ENCODE measurements at regions not wholly inside any gene's neighbourhood (a gene's known extent, or its start where the extent isn't known, plus 50 kb on each side); places are given as distances from the start of the nearest gene placed in this dataset.

GRCh38 chr2:187171318-187171717 lies 276.7 kb downstream of the CALCRL start:
- Histone ChIP-seq H3K36me3 (no peaks in the 10 kb centered on the region), H3K9me3 (no peaks in the 10 kb centered on the region), H3K4me1 (no peaks in the 10 kb centered on the region), H3K4me3 (no peak overlapping the region), H3K27me3 (no peaks in the 10 kb centered on the region), H3K27ac (no peak overlapping the region)
- no peak for DNase-seq (ENCODE audit: low spot score in 2 of 2)
- TF ChIP-seq POLR2A (IDR thresholded peaks at IDR 0.05), result no peak
- no peak for TF ChIP-seq EP300 (IDR thresholded peaks at IDR 0.05)
- TF ChIP-seq POLR2AphosphoS5 (IDR thresholded peaks at IDR 0.05), result no peak
- TF ChIP-seq, protein P1, sequence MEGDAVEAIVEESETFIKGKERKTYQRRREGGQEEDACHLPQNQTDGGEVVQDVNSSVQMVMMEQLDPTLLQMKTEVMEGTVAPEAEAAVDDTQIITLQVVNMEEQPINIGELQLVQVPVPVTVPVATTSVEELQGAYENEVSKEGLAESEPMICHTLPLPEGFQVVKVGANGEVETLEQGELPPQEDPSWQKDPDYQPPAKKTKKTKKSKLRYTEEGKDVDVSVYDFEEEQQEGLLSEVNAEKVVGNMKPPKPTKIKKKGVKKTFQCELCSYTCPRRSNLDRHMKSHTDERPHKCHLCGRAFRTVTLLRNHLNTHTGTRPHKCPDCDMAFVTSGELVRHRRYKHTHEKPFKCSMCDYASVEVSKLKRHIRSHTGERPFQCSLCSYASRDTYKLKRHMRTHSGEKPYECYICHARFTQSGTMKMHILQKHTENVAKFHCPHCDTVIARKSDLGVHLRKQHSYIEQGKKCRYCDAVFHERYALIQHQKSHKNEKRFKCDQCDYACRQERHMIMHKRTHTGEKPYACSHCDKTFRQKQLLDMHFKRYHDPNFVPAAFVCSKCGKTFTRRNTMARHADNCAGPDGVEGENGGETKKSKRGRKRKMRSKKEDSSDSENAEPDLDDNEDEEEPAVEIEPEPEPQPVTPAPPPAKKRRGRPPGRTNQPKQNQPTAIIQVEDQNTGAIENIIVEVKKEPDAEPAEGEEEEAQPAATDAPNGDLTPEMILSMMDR (IDR thresholded peaks at IDR 0.05), result no peak
- 49% methylated on average over 3 of the region's 3 CpGs for WGBS

DNA sequence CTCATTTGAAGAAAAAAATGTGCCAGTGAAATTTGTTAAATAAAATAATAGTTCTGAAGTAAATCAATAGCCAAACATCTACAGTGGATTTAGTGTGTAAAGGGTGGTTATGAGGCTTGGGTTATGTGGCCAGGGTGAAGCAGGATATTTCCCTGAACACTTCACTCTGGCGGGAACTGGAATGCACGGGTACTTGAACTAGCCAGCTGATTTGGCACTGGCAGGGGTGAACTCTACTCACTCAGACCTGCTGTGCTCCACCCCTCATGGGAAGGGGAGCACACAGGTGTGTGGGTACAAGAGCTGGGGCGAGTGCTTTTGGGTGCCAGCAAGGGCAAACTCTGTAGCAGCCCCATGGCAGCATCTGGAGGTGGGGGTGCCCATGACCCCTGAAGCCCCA lies 278.2 kb downstream of the CALCRL start:
- 56% methylated on average over 3 of the region's 3 CpGs for WGBS
- Histone ChIP-seq H3K36me3 (no peaks in the 10 kb centered on the region), H3K27me3 (no peaks in the 10 kb centered on the region), H3K9me3 (no peaks in the 10 kb centered on the region), H3K27ac (no peak overlapping the region), H3K4me1 (no peaks in the 10 kb centered on the region), H3K4me3 (no peak overlapping the region)
- TF ChIP-seq POLR2A (IDR thresholded peaks at IDR 0.05) (no peak), POLR2AphosphoS5 (IDR thresholded peaks at IDR 0.05) (no peak), EP300 (IDR thresholded peaks at IDR 0.05) (no peak)
- TF ChIP-seq, protein P1 (IDR thresholded peaks at IDR 0.05), result no peak
- DNase-seq (ENCODE audit: low spot score in 2 of 2), result no peak

- Histone ChIP-seq H3K27me3 (no peaks in the 10 kb centered on the region), H3K4me3 (no peak overlapping the region), H3K4me1 (no peaks in the 10 kb centered on the region), H3K9me3 (no peaks in the 10 kb centered on the region), H3K27ac (no peak overlapping the region), H3K36me3 (no peaks in the 10 kb centered on the region)
- TF ChIP-seq, protein P1 (IDR thresholded peaks at IDR 0.05), result no peak
- TF ChIP-seq POLR2A (IDR thresholded peaks at IDR 0.05) (no peak), EP300 (IDR thresholded peaks at IDR 0.05) (no peak), POLR2AphosphoS5 (IDR thresholded peaks at IDR 0.05) (no peak)
- no peak for DNase-seq (ENCODE audit: low spot score in 2 of 2)
- 34% methylated on average over 4 of the region's 4 CpGs for WGBS
Measured at GRCh38 chr2:187168720-187169713, 279.0 kb downstream of the CALCRL start.

DNA sequence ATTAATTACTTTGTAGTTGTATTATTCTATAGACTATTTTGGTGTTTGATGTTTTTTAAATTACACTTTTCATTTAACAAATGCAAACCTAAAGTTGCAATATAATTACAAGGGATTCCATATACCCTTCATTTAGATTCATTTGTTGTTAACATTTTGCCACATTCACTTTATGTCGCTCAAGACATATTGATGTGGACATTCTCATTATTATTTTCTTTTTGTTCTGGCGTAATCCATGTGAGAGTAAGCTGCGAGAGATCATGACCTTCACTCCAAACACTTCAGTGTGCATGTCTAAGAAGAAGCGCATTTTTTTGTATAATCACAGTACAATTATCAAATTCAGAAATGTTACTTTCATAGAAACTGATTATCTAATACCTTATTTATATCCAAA lies 280.6 kb downstream of the CALCRL start:
- 94% methylated on average over 4 of the region's 4 CpGs for WGBS
- no peak overlapping the region for H3K27ac ChIP-seq
- no peaks in the 10 kb centered on the region for H3K9me3 ChIP-seq
- H3K36me3 ChIP-seq, result no peaks in the 10 kb centered on the region
- H3K4me1 ChIP-seq, result no peaks in the 10 kb centered on the region
- no peaks in the 10 kb centered on the region for H3K27me3 ChIP-seq
- H3K4me3 ChIP-seq, result no peak overlapping the region
- no peak for DNase-seq (ENCODE audit: low spot score in 2 of 2)
- no peak for TF ChIP-seq EP300 (IDR thresholded peaks at IDR 0.05)
- TF ChIP-seq, protein P1 (IDR thresholded peaks at IDR 0.05), result no peak
- no peak for TF ChIP-seq POLR2A (IDR thresholded peaks at IDR 0.05)
- no peak for TF ChIP-seq POLR2AphosphoS5 (IDR thresholded peaks at IDR 0.05)

GRCh38 chr2:187165936-187166610 lies 282.0 kb downstream of the CALCRL start:
- Histone ChIP-seq H3K4me3 (no peak overlapping the region), H3K27me3 (no peaks in the 10 kb centered on the region), H3K27ac (no peak overlapping the region), H3K9me3 (no peaks in the 10 kb centered on the region), H3K36me3 (no peaks in the 10 kb centered on the region), H3K4me1 (no peaks in the 10 kb centered on the region)
- 91% methylated on average over 1 of the region's 1 CpG for WGBS
- no peak for TF ChIP-seq EP300 (IDR thresholded peaks at IDR 0.05)
- TF ChIP-seq POLR2A (IDR thresholded peaks at IDR 0.05), result no peak
- TF ChIP-seq POLR2AphosphoS5 (IDR thresholded peaks at IDR 0.05), result no peak
- TF ChIP-seq, protein P1 (IDR thresholded peaks at IDR 0.05), result no peak
- DNase-seq (ENCODE audit: low spot score in 2 of 2), result no peak

All from suprapubic skin (tissue), 4 donors.